HG03442 (cell line): ENCODE measurements at regions not wholly inside any gene's neighbourhood (a gene's known extent, or its start where the extent isn't known, plus 50 kb on each side); places are given as distances from the start of the nearest gene placed in this dataset.

Experiments used
- ATAC-seq: cut with Tn5 transposase; IDR thresholded peaks from one replicate; pipeline ENCODE4 v1.9.1; 2021; ENCODE audit warnings: mild to moderate bottlenecking, moderate library complexity; ENCODE audit not compliant: unreplicated experiment

DNA sequence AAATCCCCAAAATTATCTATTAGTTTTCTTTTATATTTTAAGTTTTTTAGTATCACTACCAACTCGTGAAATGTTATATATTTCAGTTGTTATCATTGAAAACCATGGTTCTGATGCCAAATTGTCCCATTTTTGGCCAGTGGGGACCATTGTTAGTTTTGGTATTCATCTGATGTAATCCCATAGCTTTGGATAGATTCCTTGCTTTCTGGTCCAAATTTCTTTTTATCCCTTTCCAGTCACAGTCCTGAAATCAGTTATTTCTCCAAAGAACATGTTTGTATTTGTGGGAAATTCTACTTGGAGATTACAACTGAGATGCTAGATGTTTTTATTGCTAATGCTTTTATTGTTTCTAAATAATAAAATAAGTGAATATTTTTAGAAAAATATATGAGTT lies 976.8 kb upstream of the CRIM1 start:
- no peak for ATAC-seq

DNA sequence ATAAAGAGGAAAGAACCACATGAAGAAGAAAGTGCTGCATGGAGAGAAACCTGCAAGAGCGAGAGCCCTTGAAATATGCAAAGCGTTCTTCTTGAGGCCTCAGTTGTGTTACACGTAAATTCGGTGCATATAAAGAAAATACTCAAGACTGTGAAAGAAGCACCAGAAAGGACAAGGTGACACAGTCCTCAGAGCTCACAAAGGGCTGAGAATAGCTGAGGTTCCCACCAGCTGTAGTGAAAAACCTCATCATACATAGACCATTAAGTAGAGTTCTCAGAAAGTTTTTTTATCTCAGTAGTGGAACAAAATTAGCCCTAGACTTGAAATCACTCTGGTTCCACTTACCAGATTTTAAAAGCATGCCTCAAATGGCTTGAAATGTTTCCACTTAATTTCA lies 980.7 kb upstream of the CRIM1 start:
- no peak for ATAC-seq

DNA sequence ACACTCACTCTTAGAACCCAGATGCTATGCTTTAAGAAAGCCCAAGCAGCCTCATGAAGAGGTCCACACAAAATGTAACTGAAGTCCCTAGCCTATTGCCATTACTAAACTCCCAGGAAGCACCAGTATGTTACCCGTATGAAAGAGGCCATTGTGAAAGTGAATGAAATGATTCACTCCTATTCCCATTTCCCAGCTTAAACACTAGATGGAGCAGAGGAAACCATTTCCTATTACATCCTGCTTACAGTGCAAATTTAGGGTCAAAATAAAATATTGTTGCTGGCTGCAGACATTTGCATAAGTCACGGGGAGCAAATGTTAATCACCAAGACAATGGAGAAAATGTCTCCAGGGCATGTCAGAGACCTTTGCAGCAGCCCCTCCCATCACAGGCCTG lies 989.7 kb upstream of the CRIM1 start:
- ATAC-seq, result no peak

DNA sequence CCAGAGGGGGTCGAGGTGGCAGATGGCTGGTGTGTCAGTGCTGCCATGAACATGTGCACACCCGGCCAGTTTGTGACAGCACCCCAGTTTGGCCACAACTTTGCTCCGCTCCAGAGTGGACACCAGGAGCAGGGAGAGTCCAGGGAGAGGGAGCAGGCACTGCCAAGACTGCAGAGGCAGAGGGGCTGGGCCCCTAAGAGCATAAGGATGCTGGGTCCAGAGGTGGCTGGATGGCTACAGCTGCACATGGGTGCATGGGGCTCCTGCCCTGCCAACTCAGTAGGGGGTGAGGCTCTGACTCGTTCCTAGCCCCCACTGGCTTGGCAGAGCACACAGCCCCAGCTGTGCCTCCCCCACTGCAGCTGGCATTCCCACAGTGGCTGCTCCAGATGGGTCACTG lies 999.2 kb upstream of the CRIM1 start:
- no peak for ATAC-seq

GRCh38 chr2:35355056-35355455 lies 1000.5 kb upstream of the CRIM1 start:
- no peak for ATAC-seq

DNA sequence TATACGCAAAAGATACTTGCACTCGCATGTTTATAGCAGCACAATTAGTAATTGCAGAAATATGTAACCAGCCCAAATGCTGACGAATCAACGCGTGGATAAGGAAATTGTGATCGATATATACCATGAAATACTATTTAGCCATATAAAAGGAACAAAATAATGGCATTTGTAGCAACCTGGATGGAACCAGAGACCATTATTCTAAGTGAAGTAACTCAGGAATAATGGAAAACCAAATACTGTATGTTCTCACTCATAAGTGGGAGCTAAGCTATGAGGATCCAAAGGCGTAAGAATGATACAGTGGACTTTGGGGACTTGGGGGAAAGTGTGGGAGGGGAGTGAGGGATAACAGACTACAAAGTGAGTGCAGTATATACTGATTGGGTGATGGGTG lies 1008.0 kb upstream of the CRIM1 start:
- no peak for ATAC-seq

GRCh38 chr2:35343135-35343534 lies 1012.4 kb upstream of the CRIM1 start:
- no peak for ATAC-seq

DNA sequence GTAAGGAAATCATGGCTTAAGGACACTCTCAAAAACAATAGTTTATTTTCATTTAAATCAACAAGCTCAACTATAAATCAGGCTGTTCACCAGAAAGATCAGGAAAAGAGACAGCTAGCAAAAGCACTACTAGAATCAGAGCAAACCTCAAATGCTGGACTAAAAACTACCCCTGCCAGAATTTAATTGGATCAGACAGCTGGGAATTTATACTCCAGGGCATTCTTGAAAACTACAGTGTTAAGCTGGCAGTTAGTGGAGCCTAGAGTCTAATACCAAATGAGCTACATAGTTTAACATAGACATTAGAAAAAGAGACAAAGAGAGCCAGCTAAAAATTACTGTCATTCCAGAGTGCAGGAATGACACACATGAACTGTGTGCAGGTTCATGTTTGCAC lies 1016.4 kb upstream of the CRIM1 start:
- no peak for ATAC-seq

DNA sequence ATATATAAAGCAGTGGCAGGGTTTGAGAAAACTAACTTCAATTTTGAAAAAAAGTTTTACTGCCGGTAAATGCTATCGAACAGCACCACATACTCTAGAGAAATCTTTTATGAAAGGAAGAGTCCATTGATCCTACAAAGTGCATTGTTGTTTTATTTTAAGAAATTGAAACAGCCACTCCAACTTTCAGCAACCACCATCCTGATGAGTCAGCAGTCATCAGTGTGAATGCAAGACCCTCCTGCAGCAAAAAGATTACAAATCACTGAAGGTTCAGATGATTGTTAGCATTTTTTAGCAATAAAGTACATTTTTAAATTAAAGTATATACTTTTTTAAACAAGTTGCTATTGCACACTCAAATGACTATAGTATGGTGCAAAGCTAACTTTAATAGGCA lies 1017.7 kb upstream of the CRIM1 start:
- no peak for ATAC-seq

- ATAC-seq, result no peak
These were observed 1041.5 kb upstream of the CRIM1 start for GRCh38 chr2:35314049-35314448.

- no peak for ATAC-seq
These were observed 1054.2 kb upstream of the CRIM1 start for GRCh38 chr2:35301369-35301768.

DNA sequence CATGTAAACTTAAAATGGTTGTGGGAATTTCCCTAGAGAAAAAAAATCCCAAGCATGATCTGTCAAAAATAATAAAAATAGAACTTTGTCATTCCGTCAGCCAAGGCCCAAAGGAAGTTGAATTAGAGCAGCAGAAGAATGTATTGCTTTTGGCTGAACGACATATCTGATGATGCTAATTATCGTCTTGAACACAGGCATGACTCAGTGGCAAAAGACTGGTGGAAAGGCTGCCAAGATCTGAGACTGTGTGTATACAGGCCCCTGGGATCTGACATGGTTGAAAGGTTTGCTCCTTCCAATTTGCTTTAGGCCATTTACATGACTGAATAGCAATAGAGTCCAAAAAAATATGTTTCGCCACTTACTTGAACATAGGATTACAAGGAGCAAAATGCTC lies 1057.1 kb upstream of the CRIM1 start:
- no peak for ATAC-seq

GRCh38 chr2:35297403-35297802 lies 1058.2 kb upstream of the CRIM1 start:
- ATAC-seq, result no peak

GRCh38 chr2:35294636-35295263 lies 1060.8 kb upstream of the CRIM1 start:
- no peak for ATAC-seq

DNA sequence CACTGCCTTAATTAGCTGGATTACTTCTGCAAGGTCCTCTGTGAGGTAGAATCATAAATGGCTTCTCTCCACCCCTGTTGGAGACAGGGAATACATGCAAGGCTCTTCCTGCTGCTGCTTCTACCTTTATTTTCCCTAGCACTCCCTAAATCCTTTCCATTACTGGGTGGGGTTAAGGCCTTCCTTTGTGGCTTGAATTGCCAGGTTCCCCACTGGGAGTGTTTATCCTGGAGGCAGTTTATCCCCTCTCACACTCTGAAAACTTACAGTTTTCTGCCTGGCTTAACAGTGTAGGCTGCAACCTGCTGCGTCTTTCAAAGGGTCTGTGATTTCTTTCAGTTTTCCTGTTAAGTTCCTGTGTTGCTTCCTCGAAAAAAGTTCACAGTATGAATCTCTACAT lies 1062.3 kb upstream of the CRIM1 start:
- no peak for ATAC-seq

- no peak for ATAC-seq
These were observed 1063.4 kb upstream of the CRIM1 start for GRCh38 chr2:35292199-35292598.

- no peak for ATAC-seq
These were observed 1073.9 kb upstream of the CRIM1 start for GRCh38 chr2:35281702-35282101.

DNA sequence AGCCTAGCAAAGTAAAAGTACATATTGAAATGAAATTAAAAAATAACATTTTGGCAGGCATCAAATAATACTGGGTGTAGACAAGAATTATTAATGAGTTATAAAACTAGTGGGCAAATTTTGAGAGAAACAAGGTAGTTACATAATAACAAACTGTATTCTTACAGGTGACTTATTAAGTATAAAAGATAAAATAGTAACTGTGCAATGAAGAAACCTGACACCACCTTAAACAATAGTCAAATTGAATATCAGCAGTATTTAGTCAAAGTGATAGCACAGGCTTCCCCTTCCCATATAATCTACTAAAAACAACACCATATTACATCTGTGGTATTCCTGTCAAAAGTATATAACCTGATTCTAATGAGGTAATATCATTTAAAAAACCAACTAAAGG lies 1099.8 kb upstream of the CRIM1 start:
- no peak for ATAC-seq

DNA sequence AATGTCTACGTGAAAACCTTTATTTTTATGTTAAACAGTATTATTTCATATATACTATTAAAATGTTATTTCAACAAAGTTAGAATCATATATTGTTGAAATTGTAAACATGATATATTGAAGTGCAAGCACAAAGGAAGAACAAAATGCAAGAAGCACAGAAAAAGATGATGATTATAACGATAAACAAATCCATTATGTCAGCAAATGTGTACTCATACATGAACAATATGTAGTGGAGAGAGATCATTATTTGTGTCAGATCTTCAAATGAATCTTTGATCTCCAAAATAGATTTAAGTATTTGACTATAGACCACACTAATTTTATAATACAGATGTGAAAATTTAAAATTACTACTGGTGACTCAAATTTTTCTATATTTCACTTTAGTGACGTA lies 1104.4 kb upstream of the CRIM1 start:
- no peak for ATAC-seq

DNA sequence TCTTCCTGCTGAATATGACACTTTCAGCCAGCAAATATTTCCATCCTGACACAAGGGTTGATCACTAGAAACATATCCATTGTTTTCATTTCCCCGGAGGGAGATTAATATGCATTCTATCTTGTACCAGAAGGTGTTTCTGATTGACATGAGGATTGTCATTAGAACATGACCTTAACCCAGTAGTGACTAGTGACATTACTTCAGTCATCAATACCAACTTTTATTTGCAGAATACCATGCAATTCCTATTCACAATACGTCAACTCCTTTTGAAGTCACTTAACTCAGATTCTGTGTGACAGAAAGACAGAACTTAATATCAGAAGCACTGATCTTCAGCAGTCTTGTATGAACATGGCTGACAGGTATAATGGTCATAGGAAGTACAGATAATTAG lies 1108.9 kb upstream of the CRIM1 start:
- no peak for ATAC-seq

- no peak for ATAC-seq
These were observed 1127.0 kb upstream of the CRIM1 start for GRCh38 chr2:35228584-35228983.

DNA sequence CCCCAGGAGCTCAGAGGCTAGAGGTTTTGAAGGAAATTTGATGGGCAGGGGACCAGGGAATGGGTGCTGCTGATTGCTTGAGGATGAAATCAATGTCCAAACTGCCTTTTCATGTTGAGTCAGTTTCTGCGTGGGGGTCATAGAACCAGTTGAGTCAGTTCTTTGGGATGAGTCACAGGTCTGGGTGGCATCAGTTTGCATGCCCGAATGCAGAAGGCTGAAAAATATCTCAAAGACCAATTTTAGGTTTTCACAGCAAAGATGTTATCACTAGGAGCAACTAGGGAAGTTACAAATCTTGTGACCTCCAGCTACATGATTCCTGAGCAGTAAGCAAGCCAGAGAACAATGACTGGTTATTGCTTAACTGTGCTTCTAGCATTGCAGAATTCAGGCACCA lies 1135.1 kb upstream of the CRIM1 start:
- no peak for ATAC-seq

DNA sequence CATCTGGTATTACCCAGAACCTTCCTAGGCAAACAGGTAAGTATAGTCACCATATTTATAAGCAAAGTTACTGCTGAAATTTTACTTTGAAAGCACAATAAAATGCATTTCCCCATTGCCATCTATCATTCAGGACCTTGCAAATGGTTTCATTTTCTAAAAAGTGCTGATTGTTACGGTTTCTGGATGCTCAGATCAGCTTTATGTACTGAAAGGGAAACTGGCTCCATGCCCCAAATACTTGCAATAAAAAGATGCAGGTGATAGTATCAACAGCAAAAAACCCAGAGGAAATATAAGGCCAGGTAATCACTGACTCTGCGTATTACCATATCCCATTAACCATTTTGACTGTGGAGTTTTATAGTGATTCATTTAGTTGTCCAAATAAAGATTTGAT lies 1150.7 kb upstream of the CRIM1 start:
- ATAC-seq, result no peak

DNA sequence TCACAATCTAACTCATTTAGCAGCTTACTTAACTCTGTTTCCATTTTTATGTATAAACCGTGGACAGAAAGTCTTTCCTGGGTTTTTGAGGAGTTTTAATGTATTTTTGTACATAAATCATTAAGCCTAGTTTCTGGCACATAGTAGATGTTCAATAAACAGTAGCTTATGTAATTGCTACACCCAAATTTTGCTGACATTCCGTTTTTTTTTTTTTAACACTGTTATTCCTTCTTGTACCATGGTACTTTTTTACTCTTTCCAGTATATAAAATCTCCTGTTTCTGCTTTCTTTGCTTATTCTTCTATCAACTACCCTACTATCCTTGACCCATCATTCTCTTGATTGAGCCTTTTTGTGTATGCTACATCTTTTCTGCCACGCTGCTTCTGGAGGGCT lies 1151.3 kb upstream of the CRIM1 start:
- ATAC-seq, result no peak
